NCI-H526 treated with DMSO at 0.1 percent for 48 hours (cell line): ENCODE measurements at regions not wholly inside any gene's neighbourhood (a gene's known extent, or its start where the extent isn't known, plus 50 kb on each side); places are given as distances from the start of the nearest gene placed in this dataset.

Experiments used
- DNase-seq: peaks from one replicate; lab custom pipeline; 2025; lab: John Stamatoyannopoulos, UW

GRCh38 chr6:1062786-1063545 lies 248.9 kb upstream of the FOXQ1 start:
- DNase-seq, result no peak

GRCh38 chr6:1059596-1059995 lies 252.3 kb upstream of the FOXQ1 start:
- DNase-seq, result no peak

GRCh38 chr6:1057490-1058135 lies 254.3 kb upstream of the FOXQ1 start:
- no peak for DNase-seq

DNA sequence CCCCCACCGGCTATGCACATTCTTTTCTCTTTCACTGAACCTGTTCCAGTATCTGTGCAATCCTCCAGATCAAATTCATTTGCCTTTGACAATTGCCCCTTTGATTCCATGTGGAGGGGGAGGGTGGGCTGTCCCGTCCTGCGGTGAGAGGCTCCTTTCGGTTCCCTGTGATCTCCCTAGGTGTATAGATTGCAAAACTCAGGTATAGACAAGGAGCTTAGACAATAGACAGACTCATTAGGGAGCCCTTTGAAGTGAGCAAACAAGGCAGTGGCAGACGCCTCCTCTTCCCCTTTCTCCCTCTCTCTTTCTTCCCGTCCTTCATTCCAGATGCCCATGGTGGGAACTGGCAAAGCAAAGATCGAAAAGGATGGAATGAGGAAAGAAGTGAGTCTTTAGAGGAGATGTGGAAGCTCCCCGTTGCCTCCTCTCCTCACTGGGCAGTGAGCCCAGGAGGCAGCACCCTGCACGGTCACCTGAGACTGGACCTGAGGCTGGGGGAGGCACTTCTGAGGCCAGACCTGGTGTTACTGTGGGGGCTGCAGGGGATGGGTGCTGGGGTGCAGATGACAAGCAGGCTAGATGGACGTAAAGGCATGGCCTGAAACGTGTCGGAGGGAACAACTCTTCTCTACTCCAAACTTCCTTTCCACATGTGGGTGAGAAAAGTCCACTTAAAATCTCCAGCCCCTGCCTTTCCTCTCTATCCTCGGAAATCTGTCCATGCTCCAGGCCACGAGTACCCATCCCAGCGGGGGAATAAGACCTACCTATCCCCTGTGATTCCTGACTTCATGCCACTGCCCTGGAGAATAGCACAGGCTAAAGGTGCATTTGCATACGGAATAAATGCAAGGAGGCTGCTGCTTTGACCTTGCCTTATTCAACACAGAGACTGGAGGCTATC lies 256.6 kb upstream of the FOXQ1 start:
- DNase-seq, result no peak

DNA sequence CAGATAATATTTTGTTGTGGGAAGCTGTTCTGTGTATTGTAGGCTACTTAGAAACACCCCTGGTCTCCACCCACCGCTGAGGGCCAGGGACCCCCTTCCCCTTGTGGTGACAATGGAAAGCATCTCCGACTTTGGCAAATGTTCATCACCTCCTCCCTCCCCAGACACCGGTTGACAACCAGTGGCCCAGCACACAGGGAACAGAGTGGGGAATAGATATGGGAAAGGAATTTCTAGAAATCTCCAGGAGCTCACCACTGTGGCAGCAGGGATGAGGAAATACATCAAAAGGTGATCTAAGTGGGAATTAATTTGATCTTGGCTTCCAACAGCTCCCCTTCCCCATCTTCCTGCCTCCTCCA lies 257.3 kb upstream of the FOXQ1 start:
- DNase-seq, result no peak

- DNase-seq, result no peak
Observed at GRCh38 chr6:1053586-1053985, 258.3 kb upstream of the FOXQ1 start.

- no peak for DNase-seq
Observed at GRCh38 chr6:1052262-1052661, 259.6 kb upstream of the FOXQ1 start.

DNA sequence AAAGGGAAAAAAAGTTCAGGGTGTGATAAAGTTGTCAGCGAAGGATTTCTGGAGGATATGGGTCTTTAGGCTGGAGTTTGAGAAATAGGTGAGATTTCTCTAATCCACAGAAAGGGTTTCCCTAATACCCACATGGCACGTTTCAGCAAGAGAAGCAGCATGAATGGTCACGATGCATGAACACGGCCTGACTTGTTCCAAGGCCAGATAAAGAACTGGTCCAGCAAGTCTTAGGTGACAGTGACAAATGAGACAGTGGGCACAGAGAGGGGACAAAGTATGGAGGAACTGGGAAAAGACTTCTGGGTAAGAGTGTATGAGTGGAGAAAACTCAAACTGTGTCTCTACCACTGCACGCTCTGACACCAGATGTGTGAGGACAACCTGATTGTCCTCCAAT lies 262.0 kb upstream of the FOXQ1 start:
- DNase-seq, result no peak

GRCh38 chr6:1049170-1049569 lies 262.7 kb upstream of the FOXQ1 start:
- no peak for DNase-seq

DNA sequence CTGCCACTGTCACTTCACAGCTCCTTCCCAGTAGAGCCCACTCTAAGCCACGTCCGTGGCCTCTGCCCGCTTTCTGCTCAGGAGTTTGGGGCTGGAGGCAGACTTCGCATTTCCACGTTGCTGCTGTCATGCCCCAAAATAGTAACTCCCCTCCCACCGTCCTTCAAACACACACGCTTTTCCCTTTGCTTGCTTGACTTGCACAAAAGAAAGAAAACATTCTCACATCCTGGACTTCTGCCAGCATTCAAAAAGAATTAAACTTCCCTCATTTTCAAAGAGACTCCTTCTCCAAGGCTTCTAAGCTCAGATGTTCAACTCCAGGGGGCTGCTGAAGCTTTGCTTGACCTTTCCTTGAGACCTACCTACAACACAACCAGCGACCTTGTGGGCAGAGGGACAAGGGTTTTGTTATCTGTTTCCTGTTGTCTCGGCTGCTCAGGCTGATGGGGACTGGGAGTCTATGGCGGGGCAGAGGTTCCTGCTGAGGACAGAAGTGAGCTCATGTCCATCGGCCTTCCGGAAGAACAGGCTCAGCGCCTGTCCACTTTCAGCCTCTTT lies 263.8 kb upstream of the FOXQ1 start:
- DNase-seq, result no peak

GRCh38 chr6:1045239-1045638 lies 266.7 kb upstream of the FOXQ1 start:
- DNase-seq, result no peak

GRCh38 chr6:1044040-1044836 lies 267.7 kb upstream of the FOXQ1 start:
- DNase-seq, result no peak

- DNase-seq, result no peak
Observed at GRCh38 chr6:1043458-1043836, 268.5 kb upstream of the FOXQ1 start.

- DNase-seq, result no peak
Observed at GRCh38 chr6:1042583-1043457, 269.1 kb upstream of the FOXQ1 start.

- DNase-seq, result no peak
Observed at GRCh38 chr6:1040393-1040792, 271.5 kb upstream of the FOXQ1 start.

DNA sequence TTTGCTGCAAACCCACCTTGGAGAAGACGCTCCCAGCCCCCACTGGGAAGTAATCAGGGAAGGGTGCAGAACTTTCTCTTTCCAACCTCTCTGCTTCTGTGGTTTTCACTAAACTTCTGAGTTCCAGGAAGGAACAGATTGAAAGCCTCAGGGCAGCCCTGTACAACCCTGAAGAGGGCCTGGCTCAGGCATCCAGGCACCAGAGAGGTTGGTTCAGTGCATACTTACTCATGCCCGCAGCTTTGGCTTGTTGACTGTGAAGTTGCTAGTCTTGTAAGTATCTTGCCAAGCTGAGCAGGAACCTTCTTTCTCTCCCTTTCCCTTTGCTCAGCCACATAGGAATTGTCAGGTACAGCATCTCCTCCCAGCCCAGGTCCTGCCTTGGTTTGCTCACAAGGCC lies 272.2 kb upstream of the FOXQ1 start:
- no peak for DNase-seq

- DNase-seq, result no peak
Observed at GRCh38 chr6:1039191-1039590, 272.7 kb upstream of the FOXQ1 start.

- no peak for DNase-seq
Observed at GRCh38 chr6:1037430-1038202, 274.3 kb upstream of the FOXQ1 start.

DNA sequence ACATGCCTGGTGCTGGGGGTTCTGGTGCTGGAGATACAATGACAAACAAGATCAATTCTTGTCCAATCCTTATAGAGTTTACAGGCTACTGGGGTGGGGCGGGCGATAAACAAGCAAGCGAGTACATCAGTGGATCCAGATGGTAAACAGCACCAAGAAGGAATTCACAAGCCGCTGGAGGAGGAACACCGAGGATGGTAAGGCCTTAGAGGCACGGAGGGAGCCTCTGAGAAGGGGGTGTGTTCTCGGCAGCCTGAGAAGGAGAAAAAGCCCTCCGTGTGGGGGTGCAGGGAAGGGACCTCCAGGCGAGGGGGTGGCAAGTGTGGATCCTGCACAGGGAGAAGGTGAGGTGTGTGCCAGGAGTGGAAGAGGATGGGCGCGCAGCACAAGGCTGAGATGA lies 276.5 kb upstream of the FOXQ1 start:
- no peak for DNase-seq

GRCh38 chr6:1031720-1032119 lies 280.2 kb upstream of the FOXQ1 start:
- no peak for DNase-seq
